Ectodermal cell (in vitro differentiated cells): ENCODE measurements at regions not wholly inside any gene's neighbourhood (a gene's known extent, or its start where the extent isn't known, plus 50 kb on each side); places are given as distances from the start of the nearest gene placed in this dataset.

Experiments used
- H3K27ac ChIP-seq: 2 replicates; pipeline ENCODE4 v1.7.0; 2013; ENCODE audit warnings: mild to moderate bottlenecking, low read depth, low read length; ENCODE audit not compliant: insufficient read depth, poor library complexity, severe bottlenecking
- H3K27me3 ChIP-seq: 2 replicates; pipeline ENCODE4 v1.7.0; 2013; ENCODE audit warnings: mild to moderate bottlenecking, low read length; ENCODE audit not compliant: insufficient read depth, control insufficient read depth, poor library complexity, severe bottlenecking
- H3K36me3 ChIP-seq: one replicate; pipeline ENCODE4 v1.7.0; 2013; ENCODE audit warnings: low read length; ENCODE audit not compliant: control insufficient read depth, insufficient read depth
- H3K4me1 ChIP-seq: one replicate; pipeline ENCODE4 v1.7.0; 2013; ENCODE audit warnings: low read length; ENCODE audit not compliant: control insufficient read depth, insufficient read depth
- H3K4me3 ChIP-seq: 2 replicates; pipeline ENCODE4 v1.7.0; 2013; ENCODE audit warnings: low read depth, low read length, control low read depth; ENCODE audit not compliant: insufficient read depth
- H3K9me3 ChIP-seq: 2 replicates; pipeline ENCODE4 v1.7.0; 2013; ENCODE audit warnings: mild to moderate bottlenecking, low read length, moderate library complexity; ENCODE audit not compliant: control insufficient read depth
- WGBS, 2 experiments: methylation state at CpG; one replicate each; pipeline ENCODE4 v1.1.7; 2013; ENCODE audit warnings: missing lambda C conversion rate in 2 of 2; 5-methylcytosine and 5-hydroxymethylcytosine counted together

DNA sequence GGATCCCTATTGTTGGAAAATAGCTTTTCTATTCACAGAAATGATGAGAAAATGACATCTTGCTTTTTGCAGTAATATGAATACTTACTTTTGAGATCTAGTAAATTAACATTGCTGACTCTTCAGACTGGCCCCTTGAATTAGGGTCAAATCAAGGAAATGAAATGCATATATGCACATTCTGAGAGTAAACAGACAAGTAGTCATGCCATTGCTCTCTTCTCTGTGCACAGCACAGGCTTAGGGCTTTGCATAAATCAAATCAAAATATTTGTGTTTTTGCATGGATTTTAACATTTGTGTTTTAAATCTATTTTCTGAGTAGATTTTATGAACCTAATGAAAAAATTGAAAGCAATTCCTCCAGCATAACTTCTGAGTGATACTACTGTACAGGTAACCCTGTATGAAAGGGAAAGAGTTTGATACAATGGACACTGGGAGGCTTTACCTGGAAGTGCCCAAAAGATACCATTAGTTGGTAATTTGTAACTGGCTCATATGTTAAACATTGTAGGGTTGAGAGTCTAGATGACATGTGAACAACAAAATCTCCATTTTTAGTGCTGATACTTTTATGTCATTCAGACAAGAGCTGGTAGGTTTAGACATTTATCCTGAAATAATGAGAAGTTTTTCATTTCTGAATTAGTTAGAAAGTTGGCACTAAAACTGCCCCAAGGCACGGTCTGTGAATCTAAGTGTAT lies 280.2 kb upstream of the FBXO33 start:
- Histone ChIP-seq H3K27me3 (no peaks in the 10 kb centered on the region), H3K27ac (no peak overlapping the region), H3K36me3 (no peaks in the 10 kb centered on the region), H3K9me3 (no peaks in the 10 kb centered on the region), H3K4me1 (no peaks in the 10 kb centered on the region), H3K4me3 (no peak overlapping the region)
- WGBS, 2 experiments = 100% methylated on average over 1 of the region's 1 CpG; no CpG with 5 or more reads in 1 of the 2 experiments

DNA sequence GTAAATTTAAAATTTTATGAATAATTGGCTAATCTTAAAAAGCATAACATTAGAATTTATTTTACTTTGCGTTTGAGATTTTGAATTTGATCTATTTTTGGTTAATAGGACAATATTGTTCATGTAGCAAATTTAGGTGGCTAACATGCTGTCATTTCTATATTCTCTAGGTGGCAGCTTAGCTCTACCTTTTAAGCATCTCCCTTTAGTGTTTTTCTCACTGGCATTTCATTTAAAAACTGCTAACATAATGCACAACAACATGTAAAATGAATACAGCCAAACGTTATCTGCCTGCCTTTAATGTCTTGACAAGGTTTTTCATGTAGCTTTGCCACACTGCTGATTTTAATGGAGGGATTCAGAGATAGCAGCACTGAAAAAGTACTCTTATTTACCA lies 272.4 kb upstream of the FBXO33 start:
- WGBS, 2 experiments = 89 to 90% methylated on average over 1 to 2 of the region's 2 CpGs
- no peaks in the 10 kb centered on the region for H3K36me3 ChIP-seq
- no peak overlapping the region for H3K4me3 ChIP-seq
- H3K4me1 ChIP-seq = no peaks in the 10 kb centered on the region
- no peaks in the 10 kb centered on the region for H3K9me3 ChIP-seq
- no peak overlapping the region for H3K27ac ChIP-seq
- H3K27me3 ChIP-seq = no peaks in the 10 kb centered on the region

DNA sequence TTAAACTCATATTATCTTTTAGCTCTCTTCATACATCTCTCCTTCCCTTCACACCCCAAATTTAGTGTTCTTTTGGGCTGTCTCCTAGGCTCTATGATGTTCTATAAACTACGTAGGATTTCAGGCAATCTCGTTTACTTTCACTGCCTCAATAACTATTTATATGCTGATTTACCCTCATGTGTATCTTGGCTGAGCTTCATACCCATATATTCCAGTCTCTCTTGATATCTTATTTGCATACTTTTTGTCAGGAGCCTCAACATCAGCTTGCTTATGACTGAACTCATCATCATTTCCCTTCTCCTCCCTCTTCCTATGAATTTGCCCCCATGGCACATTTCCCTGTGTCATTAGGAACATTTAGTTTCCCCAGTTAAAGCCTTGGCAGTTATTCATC lies 262.1 kb upstream of the FBXO33 start:
- Histone ChIP-seq H3K27me3 (no peaks in the 10 kb centered on the region), H3K4me1 (no peaks in the 10 kb centered on the region), H3K4me3 (no peak overlapping the region), H3K27ac (no peak overlapping the region), H3K36me3 (no peaks in the 10 kb centered on the region), H3K9me3 (no peaks in the 10 kb centered on the region)
- WGBS, 2 experiments = 90 to 93% methylated on average over 2 of the region's 2 CpGs

DNA sequence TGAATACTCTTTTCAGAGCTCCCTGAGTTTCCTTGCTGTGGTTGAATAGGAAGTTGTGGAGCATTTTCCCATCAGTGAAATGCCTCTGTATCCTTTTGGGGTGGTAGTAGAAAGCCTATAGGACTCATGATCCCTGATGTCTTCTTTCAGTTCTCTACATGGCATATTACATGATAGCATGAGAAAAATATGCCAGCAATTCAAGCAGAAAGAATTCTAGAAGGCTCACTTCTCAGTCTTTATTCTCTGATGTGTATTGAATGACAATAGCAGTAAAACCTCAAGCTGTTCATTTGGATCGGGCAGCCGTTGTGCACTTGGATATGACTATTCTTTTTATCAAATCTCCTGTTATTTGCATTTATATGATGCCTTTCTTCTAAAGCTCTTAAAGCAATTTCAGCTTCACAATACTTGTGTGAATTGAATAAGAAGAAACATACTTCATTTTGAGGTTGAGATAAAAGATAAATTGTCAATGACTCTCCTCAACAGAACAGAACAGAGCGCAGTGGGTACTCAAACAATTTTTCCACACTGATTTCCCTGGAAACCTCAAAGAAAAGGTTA lies 251.5 kb upstream of the FBXO33 start:
- WGBS, 2 experiments = 70 to 78% methylated on average over 3 of the region's 3 CpGs
- H3K9me3 ChIP-seq = no peaks in the 10 kb centered on the region
- H3K4me3 ChIP-seq = no peak overlapping the region

DNA sequence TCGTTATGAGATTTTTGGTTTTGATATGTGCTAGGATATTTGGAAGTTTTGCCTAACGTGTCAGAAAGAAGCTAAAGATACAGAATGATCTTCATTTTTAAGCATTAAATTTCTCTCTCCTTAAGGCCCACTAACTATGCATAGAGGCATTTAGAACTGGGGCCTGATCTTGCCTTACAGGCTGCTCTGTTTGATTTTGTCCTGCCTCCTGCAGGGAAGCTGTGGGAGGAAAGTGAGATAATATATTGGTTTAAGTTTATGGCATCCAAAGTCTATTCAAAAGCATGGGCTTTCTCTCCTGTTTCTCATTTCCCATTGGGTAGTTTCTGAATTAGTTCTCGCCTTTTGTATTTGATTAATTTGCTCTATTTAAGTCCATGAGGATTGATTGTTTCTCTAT lies 250.3 kb upstream of the FBXO33 start:
- Histone ChIP-seq H3K4me3 (no peak overlapping the region), H3K27me3 (no peaks in the 10 kb centered on the region), H3K27ac (no peak overlapping the region), H3K4me1 (peaks cover 27% of the 10 kb centered on the region), H3K36me3 (no peaks in the 10 kb centered on the region), H3K9me3 (no peaks in the 10 kb centered on the region)
- 53 to 79% methylated on average over 2 to 3 of the region's 3 CpGs for WGBS, 2 experiments

More for the DNA sequence above, 251.5 kb upstream of the FBXO33 start:
- Histone ChIP-seq H3K27me3 (no peaks in the 10 kb centered on the region), H3K27ac (no peak overlapping the region), H3K36me3 (no peaks in the 10 kb centered on the region), H3K4me1 (peaks cover 27% of the 10 kb centered on the region)

DNA sequence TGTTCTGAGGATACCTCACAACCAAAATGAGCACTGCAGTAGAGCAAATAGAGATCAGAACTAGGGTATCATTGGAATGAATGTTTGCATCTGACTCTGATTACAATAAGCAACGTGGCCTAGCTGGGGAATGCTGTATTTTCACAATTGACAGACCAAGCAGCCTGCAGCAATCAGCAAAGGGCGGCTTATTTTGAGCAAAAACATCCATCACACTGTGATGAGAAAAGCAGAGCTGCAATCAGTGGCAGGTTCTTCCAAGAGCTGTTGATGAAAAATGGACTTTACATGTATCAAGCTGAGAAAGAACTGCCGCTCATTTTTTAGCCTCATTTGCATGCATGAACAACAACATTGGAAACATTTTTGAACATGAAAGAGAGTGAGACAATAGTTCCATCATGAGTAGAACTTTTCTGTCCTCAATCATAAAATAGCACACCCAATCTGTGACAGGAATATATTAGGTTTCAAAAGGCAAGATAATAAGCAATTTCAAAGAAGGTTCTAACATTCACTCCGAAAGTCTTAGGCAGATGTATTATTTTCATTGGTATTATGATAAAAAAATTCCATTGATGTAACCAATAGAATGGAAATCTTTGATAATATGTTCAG lies 249.7 kb upstream of the FBXO33 start:
- H3K4me1 ChIP-seq = peaks cover 27% of the 10 kb centered on the region
- H3K36me3 ChIP-seq = no peaks in the 10 kb centered on the region
- H3K9me3 ChIP-seq = no peaks in the 10 kb centered on the region
- no peak overlapping the region for H3K4me3 ChIP-seq
- no peaks in the 10 kb centered on the region for H3K27me3 ChIP-seq
- WGBS, 2 experiments = 64 to 79% methylated on average over 3 of the region's 4 CpGs
- peak overlapping the region; percentile 21 for H3K27ac ChIP-seq

DNA sequence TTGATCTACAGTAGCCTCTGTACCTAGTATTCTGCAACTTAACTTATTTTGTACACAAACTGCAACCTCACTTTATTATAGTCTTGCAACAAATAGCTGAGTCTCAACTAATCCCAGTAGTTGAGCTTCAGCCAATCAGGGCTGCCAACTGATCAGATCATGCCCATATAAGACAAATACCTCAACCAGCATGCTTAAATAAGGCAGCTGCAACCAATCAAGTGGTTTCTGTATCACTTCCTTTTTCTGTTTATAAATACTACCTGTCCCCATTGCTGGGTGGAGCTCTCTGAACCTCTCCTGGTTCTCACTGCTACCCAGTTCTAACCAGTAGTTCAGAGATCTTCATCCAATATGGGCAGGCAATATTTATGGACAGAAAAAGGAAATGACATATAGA lies 248.5 kb upstream of the FBXO33 start:
- Histone ChIP-seq H3K36me3 (no peaks in the 10 kb centered on the region), H3K4me1 (peaks cover 27% of the 10 kb centered on the region), H3K27me3 (no peaks in the 10 kb centered on the region), H3K9me3 (no peaks in the 10 kb centered on the region), H3K4me3 (no peak overlapping the region), H3K27ac (no peak overlapping the region)

DNA sequence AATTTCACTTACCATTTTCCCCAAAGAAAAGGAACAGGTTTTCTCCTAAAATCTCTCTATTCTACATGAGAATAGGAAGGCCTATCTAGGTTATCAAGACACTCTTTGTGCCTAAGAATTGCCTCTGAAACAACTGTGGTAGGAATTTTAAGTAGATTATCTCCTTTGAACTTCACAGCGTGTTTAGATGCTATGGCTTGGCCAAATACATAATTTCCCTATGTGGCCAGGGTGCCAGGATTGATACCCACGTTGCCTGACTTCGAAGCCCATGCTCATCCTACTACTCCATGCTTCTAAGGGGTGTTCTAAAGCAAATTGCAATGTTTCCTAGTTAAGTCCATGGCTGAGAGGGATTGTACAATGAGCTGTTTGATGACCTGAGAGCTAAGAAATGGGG lies 241.5 kb upstream of the FBXO33 start:
- no peak overlapping the region for H3K27ac ChIP-seq
- H3K4me3 ChIP-seq = no peak overlapping the region
- H3K36me3 ChIP-seq = no peaks in the 10 kb centered on the region
- H3K27me3 ChIP-seq = no peaks in the 10 kb centered on the region
- H3K9me3 ChIP-seq = no peaks in the 10 kb centered on the region
- H3K4me1 ChIP-seq = peaks cover 3% of the 10 kb centered on the region
- WGBS, 2 experiments = 37 to 48% methylated on average over 3 of the region's 3 CpGs

DNA sequence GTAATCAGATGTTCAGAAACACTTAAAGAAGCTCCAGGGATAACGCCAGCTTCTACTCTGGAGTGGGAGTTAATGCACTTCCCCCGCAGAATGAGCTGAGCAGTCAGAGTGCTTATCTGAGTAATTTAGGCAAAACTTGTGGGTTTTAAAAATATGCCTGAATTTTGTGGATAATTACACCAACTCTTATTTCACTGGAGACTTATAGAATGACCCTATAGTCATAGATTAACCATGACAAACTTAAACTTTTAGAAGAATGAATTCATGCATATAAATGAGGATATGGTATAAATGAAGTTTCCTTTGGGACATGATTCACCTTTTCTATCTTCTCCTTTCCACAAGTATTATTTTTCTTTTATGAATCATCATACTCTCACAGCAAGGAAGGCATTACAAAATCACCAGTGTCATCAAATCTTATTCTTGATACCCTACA lies 241.1 kb upstream of the FBXO33 start:
- 76 to 81% methylated on average over 2 of the region's 2 CpGs for WGBS, 2 experiments
- Histone ChIP-seq H3K27ac (no peak overlapping the region), H3K9me3 (no peaks in the 10 kb centered on the region), H3K4me1 (peaks cover 3% of the 10 kb centered on the region), H3K4me3 (no peak overlapping the region), H3K27me3 (no peaks in the 10 kb centered on the region), H3K36me3 (no peaks in the 10 kb centered on the region)

DNA sequence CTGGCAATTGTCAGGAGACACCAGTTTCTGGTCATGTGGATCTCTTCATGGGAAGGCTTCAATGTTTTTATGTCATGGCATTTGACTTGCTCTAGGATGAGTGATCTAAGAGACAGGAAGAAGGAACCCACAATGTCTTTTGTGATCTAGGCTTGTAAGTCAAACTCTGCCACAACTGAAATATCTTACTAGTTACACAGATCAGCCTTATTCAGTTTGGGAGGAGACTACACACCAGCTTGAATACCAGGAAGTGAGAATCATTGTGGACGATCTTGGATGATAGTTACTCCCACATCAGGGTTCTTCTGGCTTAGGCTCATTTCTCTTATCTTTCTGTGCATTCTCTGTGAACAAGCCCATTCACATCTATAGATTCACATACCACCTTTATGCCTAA lies 236.2 kb upstream of the FBXO33 start:
- Histone ChIP-seq H3K9me3 (no peaks in the 10 kb centered on the region), H3K4me1 (peaks cover 3% of the 10 kb centered on the region), H3K4me3 (no peak overlapping the region), H3K27me3 (no peaks in the 10 kb centered on the region), H3K36me3 (no peaks in the 10 kb centered on the region), H3K27ac (no peak overlapping the region)
- WGBS, 2 experiments = 97 to 98% methylated on average over 1 of the region's 1 CpG
